IPS DF 6.9 (cell line): ENCODE measurements at regions not wholly inside any gene's neighbourhood (a gene's known extent, or its start where the extent isn't known, plus 50 kb on each side); places are given as distances from the start of the nearest gene placed in this dataset.
A peak's percentile ranks its signal among the peaks of the same experiment; 100 is the strongest.
"Not testable (repeated sequence)": the region's sequence is repeated elsewhere in the genome, so short reads cannot be mapped to it uniquely, and the experiment has no call there.

ENCODE experiments used
- DNase-seq: peaks from one replicate; pipeline ENCODE4 v3.0.0-alpha.2; 2013; ENCODE audit warnings: low read depth, low spot score
- H3K27ac ChIP-seq: one replicate; pipeline ENCODE4 v1.5.1; 2013; ENCODE audit warnings: low read length, control low read depth
- H3K27me3 ChIP-seq: 2 replicates; pipeline ENCODE4 v1.6.1; 2013; ENCODE audit warnings: mild to moderate bottlenecking, low read length; ENCODE audit not compliant: control insufficient read depth, insufficient read depth
- H3K36me3 ChIP-seq: 2 replicates; pipeline ENCODE4 v1.6.1; 2013; ENCODE audit warnings: low read length; ENCODE audit not compliant: control insufficient read depth, insufficient read depth
- H3K4me1 ChIP-seq: 2 replicates; pipeline ENCODE4 v1.6.1; 2013; ENCODE audit warnings: low read length; ENCODE audit not compliant: control insufficient read depth, insufficient read depth
- H3K4me3 ChIP-seq: 2 replicates; pipeline ENCODE4 v1.5.1; 2013; ENCODE audit warnings: mild to moderate bottlenecking, low read length
- H3K9me3 ChIP-seq: 2 replicates; pipeline ENCODE4 v1.6.1; 2013; ENCODE audit warnings: low read length, inconsistent platforms; ENCODE audit not compliant: control insufficient read depth, insufficient read depth
- WGBS: extraction: QIAGEN DNeasy Blood & Tissue Kit; methylation state at CpG from one replicate; pipeline ENCODE4 v1.1.7; 2013; ENCODE audit warnings: mixed read lengths, missing lambda C conversion rate; ENCODE audit not compliant: insufficient read length, insufficient coverage; 5-methylcytosine and 5-hydroxymethylcytosine counted together

DNA sequence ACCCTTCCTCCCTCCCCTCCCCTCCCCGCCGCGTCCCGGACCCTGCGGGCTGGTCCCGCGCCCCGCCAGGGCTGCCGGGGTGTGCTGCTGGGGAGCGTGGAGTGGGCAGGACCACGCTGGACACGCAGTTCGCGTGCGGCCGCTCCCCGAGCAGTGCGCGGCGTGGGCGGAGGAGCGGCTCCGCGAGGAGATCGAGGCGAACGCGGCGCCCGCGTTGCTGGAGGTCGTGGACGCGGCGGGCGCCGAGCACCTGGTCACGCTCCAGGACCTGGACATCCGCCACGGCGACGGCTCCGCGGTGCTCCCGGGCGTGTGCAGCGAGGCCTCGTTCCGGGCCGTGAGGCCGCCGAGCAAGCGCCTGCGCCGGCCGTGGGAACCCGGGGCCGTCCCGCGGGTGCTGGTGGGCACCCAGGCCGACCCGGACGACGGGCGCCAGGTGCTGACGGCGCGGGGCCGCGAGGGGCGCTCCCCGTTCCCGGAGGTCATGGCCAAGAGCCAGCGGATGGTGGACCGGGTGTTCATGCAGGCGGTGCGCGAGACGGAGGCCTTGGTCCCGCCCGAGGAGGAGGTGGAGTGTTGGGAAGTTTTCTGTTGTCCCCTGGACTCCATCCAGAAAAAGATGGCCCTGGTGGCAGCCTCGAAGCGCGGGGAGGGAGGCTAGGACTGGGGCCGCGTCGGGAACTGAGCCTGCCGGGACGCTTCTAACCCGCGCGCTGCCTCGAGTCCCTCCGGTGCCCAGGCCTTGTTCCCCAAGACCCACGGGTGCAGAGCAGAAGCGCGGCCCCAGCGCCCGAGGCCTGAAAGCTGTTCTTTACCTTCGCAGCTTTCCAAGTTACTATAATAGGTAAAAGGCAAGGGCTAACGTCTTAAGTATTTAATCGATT, 54.7 kb upstream of the EIF5 start:
- H3K27ac ChIP-seq, result no peak overlapping the region
- H3K27me3 ChIP-seq, result no peaks in the 10 kb centered on the region; the same call in 1 of the 2 replicates

DNA sequence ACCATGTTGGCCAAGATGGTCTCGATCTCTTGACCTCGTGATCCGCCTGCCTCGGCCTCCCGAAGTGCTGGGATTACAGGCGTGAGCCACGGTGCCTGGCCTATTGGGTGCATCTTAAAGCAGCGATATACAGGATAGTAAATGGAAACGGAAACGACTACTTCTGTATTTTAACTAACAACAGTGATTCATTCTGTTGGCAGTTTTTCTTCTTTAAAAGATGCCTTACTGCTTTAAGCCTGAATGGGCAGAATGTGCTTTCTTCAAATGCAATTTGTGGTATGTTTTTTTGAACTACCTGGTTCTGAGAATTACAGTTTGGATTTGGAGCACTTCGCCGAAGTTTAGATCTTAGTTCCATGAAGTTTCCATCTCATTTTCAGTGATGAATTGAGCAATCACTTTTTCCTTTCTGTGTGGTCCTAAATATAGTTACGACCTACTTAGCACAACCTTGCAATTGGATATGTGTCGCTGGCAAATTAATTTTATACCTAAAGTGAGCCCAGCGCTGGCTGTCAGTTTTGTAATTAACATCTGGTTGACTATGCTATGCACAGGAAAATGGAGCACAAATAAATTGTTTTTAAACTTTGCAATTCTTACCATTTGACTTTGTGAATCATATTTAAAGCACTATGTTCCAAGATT, 53.6 kb upstream of the EIF5 start:
- WGBS, result no CpG with 5 or more reads among the region's 15 CpGs
- no peaks in the 10 kb centered on the region; the same call in 1 of the 2 replicates for H3K27me3 ChIP-seq
- H3K4me3 ChIP-seq, result no peak overlapping the region
- no peaks in the 10 kb centered on the region for H3K9me3 ChIP-seq
- DNase-seq, result no peak
- no peaks in the 10 kb centered on the region for H3K36me3 ChIP-seq
- H3K4me1 ChIP-seq, result peaks cover 8% of the 10 kb centered on the region
- H3K27ac ChIP-seq, result no peak overlapping the region

More for the DNA sequence above, 54.7 kb upstream of the EIF5 start:
- Histone ChIP-seq H3K4me3 (peak overlapping the region; percentile 53; the same call in 1 of the 2 replicates), H3K36me3 (no peaks in the 10 kb centered on the region), H3K4me1 (peaks cover 4% of the 10 kb centered on the region), H3K9me3 (no peaks in the 10 kb centered on the region)
- WGBS, result no CpG with 5 or more reads among the region's 102 CpGs
- no peak for DNase-seq

DNA sequence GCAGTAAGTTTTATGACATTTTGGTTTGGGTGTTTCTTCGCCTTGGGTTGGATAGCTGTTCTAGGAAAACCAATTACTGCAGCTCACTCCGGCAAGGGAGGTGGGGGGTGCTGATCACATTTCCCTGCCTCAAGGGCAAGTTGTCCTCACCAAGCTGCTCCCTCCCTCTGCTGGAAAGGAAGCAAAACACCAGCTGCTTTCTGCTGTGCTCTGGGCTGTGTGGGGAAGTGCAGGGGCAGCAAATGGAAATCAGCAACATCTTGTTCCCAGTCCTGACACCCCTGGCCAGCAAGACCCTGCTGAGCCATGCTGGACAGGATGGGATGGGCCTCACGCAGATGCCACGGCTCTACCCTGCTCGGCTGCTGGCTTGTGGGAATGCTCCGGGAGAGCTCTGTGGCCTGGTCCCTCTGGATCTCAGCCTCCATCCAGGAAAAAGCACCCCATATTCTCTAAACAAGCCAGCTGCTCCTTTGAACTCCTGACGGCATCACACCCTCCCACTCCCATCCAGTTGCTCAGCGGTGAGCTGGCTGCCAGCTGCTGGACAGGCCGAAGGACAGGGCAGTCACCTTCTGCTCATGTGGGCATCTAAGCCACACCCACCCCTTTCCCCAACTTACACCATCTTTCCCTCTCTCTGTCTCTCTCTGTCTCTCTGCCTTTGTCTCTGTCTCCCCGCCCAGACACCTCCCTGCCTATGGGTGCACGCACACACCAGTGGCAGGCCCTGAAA, 52.4 kb upstream of the EIF5 start:
- Histone ChIP-seq H3K27ac (no peak overlapping the region), H3K4me1 (peaks cover 8% of the 10 kb centered on the region), H3K9me3 (no peaks in the 10 kb centered on the region), H3K36me3 (no peaks in the 10 kb centered on the region), H3K4me3 (no peak overlapping the region), H3K27me3 (no peaks in the 10 kb centered on the region; the same call in 1 of the 2 replicates)
- no peak for DNase-seq
- no CpG with 5 or more reads among the region's 11 CpGs for WGBS

- H3K4me3 ChIP-seq, H3K27ac ChIP-seq, H3K9me3 ChIP-seq, H3K27me3 ChIP-seq, H3K36me3 ChIP-seq, DNase-seq, H3K4me1 ChIP-seq: not testable (repeated sequence)
- whole genome bisulfite sequencing, result no CpG with 5 or more reads among the region's 17 CpGs
Observed at GRCh38 chr14:103282309-103282708, 51.7 kb upstream of the EIF5 start.

DNA sequence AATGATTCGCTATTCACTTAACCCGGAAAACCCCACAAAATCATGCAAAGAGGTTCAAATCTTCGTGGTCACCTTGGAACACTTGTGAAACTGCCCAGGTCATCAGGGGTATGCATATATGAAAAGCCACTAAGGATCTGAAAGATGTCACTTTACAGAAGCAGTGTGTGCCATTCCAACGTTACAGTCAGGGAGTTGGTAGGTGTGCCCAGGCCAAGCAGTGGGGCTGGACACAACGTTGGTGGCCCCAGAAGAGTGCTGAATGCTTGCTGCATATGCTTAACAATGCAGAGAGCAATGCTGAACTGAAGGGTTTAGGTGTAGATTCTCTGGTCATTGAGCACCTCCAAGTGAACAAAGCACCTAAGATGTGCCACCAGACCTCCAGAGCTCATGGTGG, 51.1 kb upstream of the EIF5 start:
- Histone ChIP-seq H3K27me3 (no peaks in the 10 kb centered on the region; the same call in 1 of the 2 replicates), H3K27ac (no peak overlapping the region), H3K36me3 (no peaks in the 10 kb centered on the region), H3K4me3 (no peak overlapping the region), H3K9me3 (no peaks in the 10 kb centered on the region), H3K4me1 (peaks cover 8% of the 10 kb centered on the region)
- DNase-seq, result no peak
- no CpG with 5 or more reads among the region's 5 CpGs for WGBS

- no peaks in the 10 kb centered on the region; the same call in 1 of the 2 replicates for H3K9me3 ChIP-seq
- no CpG with 5 or more reads among the region's 12 CpGs for WGBS
- no peaks in the 10 kb centered on the region; the same call in 1 of the 2 replicates for H3K27me3 ChIP-seq
- no peaks in the 10 kb centered on the region for H3K36me3 ChIP-seq
- no peak for DNase-seq
- peaks cover 8% of the 10 kb centered on the region for H3K4me1 ChIP-seq
- H3K27ac ChIP-seq, result no peak overlapping the region
- H3K4me3 ChIP-seq, result no peak overlapping the region
Observed at GRCh38 chr14:103283916-103284315, 50.1 kb upstream of the EIF5 start.
